HEK293T (cell line): ENCODE measurements at regions not wholly inside any gene's neighbourhood (a gene's known extent, or its start where the extent isn't known, plus 50 kb on each side); places are given as distances from the start of the nearest gene placed in this dataset.

Experiments used
- ARNT ChIP-seq: fragments of 450-650 bp; IDR thresholded peaks from 2 replicates; pipeline ENCODE4 v1.6.1; 2017; ENCODE audit warnings: mild to moderate bottlenecking
- BHLHE40 ChIP-seq: fragments of 450-650 bp; IDR thresholded peaks from 2 replicates; pipeline ENCODE4 v1.6.1; 2016; ENCODE audit warnings: mild to moderate bottlenecking, moderate library complexity, borderline replicate concordance
- CTBP1 ChIP-seq: fragments of 450-650 bp; IDR thresholded peaks from 2 replicates; pipeline ENCODE4 v1.6.1; 2016; ENCODE audit warnings: borderline replicate concordance
- ELF4 ChIP-seq: fragments of 450-650 bp; IDR thresholded peaks from 2 replicates; pipeline ENCODE4 v1.6.1; 2017; ENCODE audit warnings: antibody characterized with exemption
- FOXA1 ChIP-seq: fragments of 450-650 bp; IDR thresholded peaks from 2 replicates; pipeline ENCODE4 v1.6.1; 2016; ENCODE audit warnings: mild to moderate bottlenecking
- FOXK2 ChIP-seq: fragments of 450-650 bp; IDR thresholded peaks from 2 replicates; pipeline ENCODE4 v1.6.1; 2016; ENCODE audit warnings: mild to moderate bottlenecking
- FOXM1 ChIP-seq: fragments of 450-650 bp; IDR thresholded peaks from 2 replicates; pipeline ENCODE4 v1.6.1; 2017; ENCODE audit warnings: mild to moderate bottlenecking, borderline replicate concordance
- HDGF ChIP-seq: fragments of 450-650 bp; IDR thresholded peaks from 2 replicates; pipeline ENCODE4 v1.6.1; 2017; ENCODE audit warnings: antibody characterized with exemption, borderline replicate concordance
- LEF1 ChIP-seq: fragments of 450-650 bp; IDR thresholded peaks from 2 replicates; pipeline ENCODE4 v1.6.1; 2017; ENCODE audit warnings: mild to moderate bottlenecking, borderline replicate concordance
- NFRKB ChIP-seq: fragments of 450-650 bp; IDR thresholded peaks from 2 replicates; pipeline ENCODE4 v1.6.1; 2016; ENCODE audit warnings: mild to moderate bottlenecking, moderate library complexity
- SP1 ChIP-seq: fragments of 450-650 bp; IDR thresholded peaks from 2 replicates; pipeline ENCODE4 v1.6.1; 2017
- SUZ12 ChIP-seq: fragments of 450-650 bp; IDR thresholded peaks from 2 replicates; pipeline ENCODE4 v1.6.1; 2016; ENCODE audit warnings: mild to moderate bottlenecking
- TARDBP ChIP-seq: fragments of 450-650 bp; IDR thresholded peaks from 2 replicates; pipeline ENCODE4 v1.6.1; 2016
- TF ChIP-seq, protein P1 (sequence below): fragments of 450-650 bp; IDR thresholded peaks from 2 replicates; pipeline ENCODE4 v1.6.1; 2016

DNA sequence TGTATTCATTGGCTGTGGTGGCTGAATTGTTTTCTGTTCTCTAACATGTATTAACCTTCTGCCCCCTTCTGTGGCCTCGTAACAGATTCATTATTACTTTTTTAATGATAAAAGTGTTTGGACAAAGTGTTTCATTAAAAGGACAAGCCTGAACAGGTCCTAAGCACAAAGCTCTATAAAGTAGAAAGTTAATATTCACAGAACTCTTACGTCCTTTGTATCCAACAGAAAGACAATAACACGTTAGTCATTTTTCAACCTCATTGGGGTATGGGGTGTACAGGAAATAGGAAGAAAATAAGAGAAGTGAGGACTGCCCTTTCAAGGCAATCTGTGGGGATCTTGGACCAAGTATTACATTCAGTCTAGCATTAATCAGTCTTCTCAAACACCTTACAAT lies 105.5 kb upstream of the RGPD4 start:
- TF ChIP-seq ELF4, result no peak
- TF ChIP-seq SP1, result no peak
- no peak for TF ChIP-seq HDGF
- no peak for TF ChIP-seq TARDBP
- no peak for TF ChIP-seq NFRKB
- TF ChIP-seq BHLHE40, result no peak
- no peak for TF ChIP-seq FOXK2
- TF ChIP-seq SUZ12, result no peak
- TF ChIP-seq ARNT, result no peak
- TF ChIP-seq, protein P1, sequence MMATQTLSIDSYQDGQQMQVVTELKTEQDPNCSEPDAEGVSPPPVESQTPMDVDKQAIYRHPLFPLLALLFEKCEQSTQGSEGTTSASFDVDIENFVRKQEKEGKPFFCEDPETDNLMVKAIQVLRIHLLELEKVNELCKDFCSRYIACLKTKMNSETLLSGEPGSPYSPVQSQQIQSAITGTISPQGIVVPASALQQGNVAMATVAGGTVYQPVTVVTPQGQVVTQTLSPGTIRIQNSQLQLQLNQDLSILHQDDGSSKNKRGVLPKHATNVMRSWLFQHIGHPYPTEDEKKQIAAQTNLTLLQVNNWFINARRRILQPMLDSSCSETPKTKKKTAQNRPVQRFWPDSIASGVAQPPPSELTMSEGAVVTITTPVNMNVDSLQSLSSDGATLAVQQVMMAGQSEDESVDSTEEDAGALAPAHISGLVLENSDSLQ, result no peak
- no peak for TF ChIP-seq LEF1
- TF ChIP-seq FOXM1, result no peak
- TF ChIP-seq CTBP1, result no peak
- no peak for TF ChIP-seq FOXA1
